IMR-90 (cell line): ENCODE measurements at regions not wholly inside any gene's neighbourhood (a gene's known extent, or its start where the extent isn't known, plus 50 kb on each side); places are given as distances from the start of the nearest gene placed in this dataset.

Source experiments
- ATAC-seq: fragments of 200-7000 bp; cut with Tn5 transposase; 2 replicates; pipeline ENCODE4 v1.9.1; 2020; ENCODE audit warnings: low read depth, mild to moderate bottlenecking, moderate library complexity
- BruUV-seq: library from RNA; stranded (reverse); fragments of 400-500 nt; replicated peaks from 2 replicates; lab custom pipeline; 2021; lab: Mats Ljungman, UMichigan
- CTCF ChIA-PET: fragments of 300-600 bp; formaldehyde crosslinking; extraction: SDS; loops from one replicate; lab custom pipeline; 2021; ENCODE audit warnings: antibody characterized with exemption; lab: Yijun Ruan, JAX
- POLR2A ChIA-PET: fragments of 300-600 bp; sonication (Branson Sonifier 250); formaldehyde crosslinking; loops from one replicate; lab custom pipeline; 2022; ENCODE audit warnings: antibody characterized with exemption; ENCODE audit not compliant: unreplicated experiment; lab: Charles Lee
- DNase-seq: peaks from one replicate; pipeline ENCODE4 v3.0.0; 2013
- H2AFZ ChIP-seq: replicated peaks from 2 replicates; pipeline ENCODE3; 2013; ENCODE audit warnings: low read length, mild to moderate bottlenecking; ENCODE audit not compliant: poor library complexity
- H2AK5ac ChIP-seq: 2 replicates; pipeline ENCODE4 v1.6.1; 2013; ENCODE audit warnings: low read depth, low read length, inconsistent platforms
- H2AK9ac ChIP-seq: replicated peaks from 2 replicates; pipeline ENCODE3; 2013; ENCODE audit warnings: mild to moderate bottlenecking, low read depth, low read length, moderate library complexity; ENCODE audit not compliant: poor library complexity
- H2BK120ac ChIP-seq: 2 replicates; pipeline ENCODE4 v1.6.1; 2013; ENCODE audit warnings: low read depth, low read length, inconsistent platforms
- H2BK15ac ChIP-seq: 3 replicates; pipeline ENCODE4 v1.6.1; 2013; ENCODE audit warnings: low read depth, low read length, inconsistent platforms
- H2BK20ac ChIP-seq: 2 replicates; pipeline ENCODE4 v1.6.1; 2013; ENCODE audit warnings: low read depth, mild to moderate bottlenecking, inconsistent platforms, low read length, moderate library complexity
- H2BK5ac ChIP-seq: 2 replicates; pipeline ENCODE4 v1.6.1; 2013; ENCODE audit warnings: mild to moderate bottlenecking, low read depth, low read length, inconsistent platforms; ENCODE audit not compliant: poor library complexity, severe bottlenecking
- H3K14ac ChIP-seq: replicated peaks from 2 replicates; pipeline ENCODE4 v1.6.1; 2013; ENCODE audit warnings: low read depth, low read length, inconsistent platforms
- H3K18ac ChIP-seq: 2 replicates; pipeline ENCODE4 v1.6.1; 2013; ENCODE audit warnings: low read depth, low read length, control low read depth
- H3K23ac ChIP-seq: 2 replicates; pipeline ENCODE4 v1.6.1; 2013; ENCODE audit warnings: low read depth, low read length, inconsistent platforms
- H3K27ac ChIP-seq: 2 replicates; pipeline ENCODE4 v1.5.1; 2013; ENCODE audit warnings: mild to moderate bottlenecking, control low read depth, low read length; ENCODE audit not compliant: insufficient read depth
- H3K27me3 ChIP-seq: 2 replicates; pipeline ENCODE4 v1.6.1; 2013; ENCODE audit warnings: low read length; ENCODE audit not compliant: control insufficient read depth, insufficient read depth
- H3K36me3 ChIP-seq: 2 replicates; pipeline ENCODE4 v1.6.1; 2013; ENCODE audit warnings: low read length, mixed read lengths; ENCODE audit not compliant: control insufficient read depth, insufficient read depth
- H3K4ac ChIP-seq: 2 replicates; pipeline ENCODE4 v1.6.1; 2013; ENCODE audit warnings: low read depth, low read length, inconsistent platforms
- H3K4me1 ChIP-seq: 2 replicates; pipeline ENCODE4 v1.6.1; 2013; ENCODE audit warnings: low read length, mixed read lengths; ENCODE audit not compliant: control insufficient read depth, insufficient read depth
- H3K4me2 ChIP-seq: 2 replicates; pipeline ENCODE4 v1.6.1; 2013; ENCODE audit warnings: low read depth, mild to moderate bottlenecking, control low read depth, low read length, moderate library complexity
- H3K4me3 ChIP-seq: 2 replicates; pipeline ENCODE4 v1.5.1; 2013; ENCODE audit warnings: low read depth, mild to moderate bottlenecking, control low read depth, low read length, moderate library complexity; ENCODE audit not compliant: insufficient read depth
- H3K56ac ChIP-seq: 2 replicates; pipeline ENCODE4 v1.6.1; 2013; ENCODE audit warnings: low read length, inconsistent platforms; ENCODE audit not compliant: insufficient read depth; ENCODE audit errors: extremely low read depth
- H3K79me1 ChIP-seq, 2 experiments: 2 replicates each; pipeline ENCODE4 v1.6.1; 2013; ENCODE audit warnings: low read length in 2 of 2, inconsistent platforms in 1 of 2, low read depth in 1 of 2
- H3K9ac ChIP-seq: 2 replicates; pipeline ENCODE4 v1.6.1; 2013; ENCODE audit warnings: low read depth, low read length, control low read depth
- H3K9me1 ChIP-seq: 2 replicates; pipeline ENCODE4 v1.6.1; 2013; ENCODE audit warnings: low read length, inconsistent platforms; ENCODE audit not compliant: insufficient read depth
- H3K9me3 ChIP-seq: 2 replicates; pipeline ENCODE4 v1.6.1; 2013; ENCODE audit warnings: low read length; ENCODE audit not compliant: control insufficient read depth, insufficient read depth
- H4K20me1 ChIP-seq: 2 replicates; pipeline ENCODE4 v1.6.1; 2013; ENCODE audit warnings: low read length, inconsistent platforms; ENCODE audit not compliant: insufficient read depth
- H4K5ac ChIP-seq: 2 replicates; pipeline ENCODE4 v1.6.1; 2013; ENCODE audit warnings: mild to moderate bottlenecking, low read depth, low read length, control low read depth
- H4K8ac ChIP-seq, 2 experiments: 2 replicates each; pipeline ENCODE4 v1.6.1; 2013; ENCODE audit warnings: low read depth in 2 of 2, low read length in 2 of 2, control low read depth in 1 of 2, inconsistent platforms in 1 of 2
- H4K91ac ChIP-seq: 2 replicates; pipeline ENCODE4 v1.6.1; 2013; ENCODE audit warnings: low read depth, low read length, inconsistent platforms; ENCODE audit not compliant: insufficient read depth
- BHLHE40 ChIP-seq: fragments of 150-350 bp; IDR thresholded peaks from 2 replicates; pipeline ENCODE4 v1.6.1; 2016; ENCODE audit warnings: mild to moderate bottlenecking, low read depth, low read length
- CEBPB ChIP-seq: IDR thresholded peaks from 2 replicates; pipeline ENCODE4 v1.6.1; 2012; ENCODE audit warnings: low read depth, low read length, improper control_type of control experiment
- CHD1 ChIP-seq: IDR thresholded peaks from 2 replicates; pipeline ENCODE4 v1.6.1; 2012; ENCODE audit warnings: low read depth, low read length, improper control_type of control experiment
- CTCF ChIP-seq: conservative IDR thresholded peaks from 2 replicates; pipeline ENCODE4 v1.5.1; 2012; ENCODE audit warnings: mild to moderate bottlenecking, low read depth, low read length, improper control_type of control experiment
- FOS ChIP-seq: fragments of 150-350 bp; IDR thresholded peaks from 2 replicates; pipeline ENCODE4 v1.6.1; 2016; ENCODE audit warnings: low read depth, low read length
- MAFK ChIP-seq: IDR thresholded peaks from 2 replicates; pipeline ENCODE4 v1.6.1; 2012; ENCODE audit warnings: low read depth, low read length, improper control_type of control experiment
- MAZ ChIP-seq: IDR thresholded peaks from 2 replicates; pipeline ENCODE4 v1.6.1; 2012; ENCODE audit warnings: low read depth, mild to moderate bottlenecking, low read length, improper control_type of control experiment, moderate library complexity, borderline replicate concordance
- MXI1 ChIP-seq: IDR thresholded peaks from 2 replicates; pipeline ENCODE4 v1.6.1; 2012; ENCODE audit warnings: low read depth, mild to moderate bottlenecking, low read length, moderate library complexity, borderline replicate concordance
- NFE2L2 ChIP-seq: fragments of 150-350 bp; IDR thresholded peaks from 2 replicates; pipeline ENCODE4 v1.6.1; 2016; ENCODE audit warnings: low read depth, mild to moderate bottlenecking, low read length
- POLR2A ChIP-seq: IDR thresholded peaks from 2 replicates; pipeline ENCODE4 v1.6.1; 2012; ENCODE audit warnings: mild to moderate bottlenecking, low read depth, low read length
- RCOR1 ChIP-seq: IDR thresholded peaks from 2 replicates; pipeline ENCODE4 v1.6.1; 2012; ENCODE audit warnings: mild to moderate bottlenecking, low read length, improper control_type of control experiment; ENCODE audit not compliant: insufficient replicate concordance
- RFX5 ChIP-seq: IDR thresholded peaks from 2 replicates; pipeline ENCODE4 v1.8.0; 2012; ENCODE audit warnings: low read depth, mild to moderate bottlenecking, low read length, moderate library complexity
- SMC3 ChIP-seq: fragments of 150-350 bp; IDR thresholded peaks from 2 replicates; pipeline ENCODE4 v1.6.1; 2016; ENCODE audit warnings: low read depth, mild to moderate bottlenecking, antibody characterized with exemption, low read length, moderate library complexity
- WGBS, 2 experiments: methylation state at CpG; one replicate each; pipeline versions ENCODE4 v1.1.5 to v1.1.7; 2013; ENCODE audit warnings: missing lambda C conversion rate in 2 of 2; ENCODE audit not compliant: insufficient read length in 1 of 2; ENCODE audit errors: extremely low coverage in 2 of 2; 5-methylcytosine and 5-hydroxymethylcytosine counted together
- dilution Hi-C: fragments of 300-500 bp; cut with HindIII; formaldehyde crosslinking; loops from one replicate; pipeline ENCODE4 v1.14.3; 2018; ENCODE audit warnings: low sequenced_read_pairs; ENCODE audit not compliant: unreplicated experiment
- in situ Hi-C: fragments of 300-500 bp; cut with MboI; formaldehyde crosslinking; loops from 3 replicates; pipeline ENCODE4 v1.14.3; 2019; ENCODE audit warnings: low sequenced_read_pairs, inconsistent platforms, mixed read lengths
- intact Hi-C: fragments of 100-400 bp; cut with micrococcal nuclease; formaldehyde crosslinking; loops from 2 replicates; pipeline ENCODE4 v1.10.0; 2022

GRCh38 chr5:1657161-1657741 lies 133.5 kb upstream of the LPCAT1 start:
- Histone ChIP-seq H2BK20ac (no peak overlapping the region), H3K36me3 (no peaks in the 10 kb centered on the region), H3K4me2 (no peak overlapping the region), H3K18ac (no peak overlapping the region), H2AK5ac (no peak overlapping the region), H2AFZ (no peak overlapping the region), H4K20me1 (no peaks in the 10 kb centered on the region), H3K27ac (no peak overlapping the region), H3K23ac (no peak overlapping the region), H4K91ac (no peak overlapping the region), H2BK120ac (no peak overlapping the region), H3K4ac (no peak overlapping the region), H3K56ac (no peak overlapping the region), H3K9me1 (no peaks in the 10 kb centered on the region), H2AK9ac (no peak overlapping the region), H3K9me3 (no peaks in the 10 kb centered on the region), H2BK5ac (no peak overlapping the region), H3K4me1 (no peaks in the 10 kb centered on the region), H2BK15ac (no peak overlapping the region), H3K9ac (no peak overlapping the region), H3K4me3 (no peak overlapping the region), H4K8ac (no peak overlapping the region), H3K79me1 (no peaks in the 10 kb centered on the region), H3K27me3 (peaks cover 66% of the 10 kb centered on the region), H4K5ac (no peak overlapping the region), H3K14ac (no peak overlapping the region)
- DNase-seq (no peak), ATAC-seq (no peak)
- dilution Hi-C loops, result no loop called here
- ChIA-PET CTCF (no interaction called here), POLR2A (no interaction called here)
- TF ChIP-seq RFX5 (no peak), RCOR1 (no peak), MAFK (no peak), CHD1 (no peak), CEBPB (no peak), MXI1 (no peak), MAZ (no peak), CTCF (no peak), POLR2A (no peak), BHLHE40 (no peak), NFE2L2 (no peak), FOS (no peak), SMC3 (no peak)
- BruUV-seq, result no TSS peak
- in situ Hi-C loops, result no loop called here
- WGBS, 2 experiments, result 70% methylated on average over 8 of the region's 16 CpGs; no CpG with 5 or more reads in 1 of the 2 experiments
- intact Hi-C loops, result no loop called here
